ENCODE measurements at regions not wholly inside any gene's neighbourhood (a gene's known extent, or its start where the extent isn't known, plus 50 kb on each side); places are given as distances from the start of the nearest gene placed in this dataset.

GRCh38 chr18:1483385-1483784 lies 578.7 kb downstream of the ADCYAP1 start:
- DNase-seq = no peak
- Histone ChIP-seq H3K27me3 (replicated peaks; ENCODE audit: insufficient read depth, low read length) (no peaks in the 10 kb centered on the region), H3K4me1 (ENCODE audit: low read length) (no peaks in the 10 kb centered on the region), H3K9me3 (replicated peaks; ENCODE audit: insufficient read depth, low read length) (no peaks in the 10 kb centered on the region), H3K9me2 (replicated peaks; ENCODE audit: insufficient read depth, low read length) (no peaks in the 10 kb centered on the region), H4K20me1 (ENCODE audit: insufficient read depth, low read length) (no peaks in the 10 kb centered on the region), H3K9ac (ENCODE audit: low read length) (no peak overlapping the region), H3K27ac (ENCODE audit: low read length) (no peak overlapping the region), H3K4me3 (ENCODE audit: low read length) (no peak overlapping the region), H2AFZ (ENCODE audit: low read length) (no peak overlapping the region), H3F3A (ENCODE audit: insufficient read depth, low read length) (no peaks in the 10 kb centered on the region), H3K79me2 (ENCODE audit: low read length) (no peaks in the 10 kb centered on the region), H3K36me3 (replicated peaks; ENCODE audit: insufficient read depth, low read length) (no peaks in the 10 kb centered on the region), H3K4me2 (ENCODE audit: low read depth, low read length) (no peak overlapping the region)
- TF ChIP-seq CTCF (IDR thresholded peaks at IDR 0.05; ENCODE audit: low read length) (no peak), EZH2 (optimal IDR thresholded peaks at IDR 0.05; ENCODE audit: low read depth, low read length) (no peak), EZH2phosphoT487 (IDR thresholded peaks at IDR 0.05; ENCODE audit: low read length) (no peak)

GRCh38 chr18:1487457-1487856 lies 582.8 kb downstream of the ADCYAP1 start:
- H3K9ac ChIP-seq (ENCODE audit: low read length) = no peak overlapping the region
- H3K9me2 ChIP-seq (replicated peaks; ENCODE audit: insufficient read depth, low read length) = no peaks in the 10 kb centered on the region
- no peak overlapping the region for H3K4me2 ChIP-seq (ENCODE audit: low read depth, low read length)
- no peak for DNase-seq
- H4K20me1 ChIP-seq (ENCODE audit: insufficient read depth, low read length) = no peaks in the 10 kb centered on the region
- no peaks in the 10 kb centered on the region for H3K9me3 ChIP-seq (replicated peaks; ENCODE audit: insufficient read depth, low read length)
- H3K27ac ChIP-seq (ENCODE audit: low read length) = no peak overlapping the region
- no peaks in the 10 kb centered on the region for H3F3A ChIP-seq (ENCODE audit: insufficient read depth, low read length)
- no peaks in the 10 kb centered on the region for H3K4me1 ChIP-seq (ENCODE audit: low read length)
- H3K79me2 ChIP-seq (ENCODE audit: low read length) = no peaks in the 10 kb centered on the region
- no peak overlapping the region for H3K4me3 ChIP-seq (ENCODE audit: low read length)
- TF ChIP-seq CTCF (IDR thresholded peaks at IDR 0.05; ENCODE audit: low read length) = no peak
- no peak for TF ChIP-seq EZH2phosphoT487 (IDR thresholded peaks at IDR 0.05; ENCODE audit: low read length)
- no peak for TF ChIP-seq EZH2 (optimal IDR thresholded peaks at IDR 0.05; ENCODE audit: low read depth, low read length)
- no peaks in the 10 kb centered on the region for H3K36me3 ChIP-seq (replicated peaks; ENCODE audit: insufficient read depth, low read length)
- no peaks in the 10 kb centered on the region for H3K27me3 ChIP-seq (replicated peaks; ENCODE audit: insufficient read depth, low read length)
- H2AFZ ChIP-seq (ENCODE audit: low read length) = no peak overlapping the region

- H3K9me2 ChIP-seq (replicated peaks; ENCODE audit: insufficient read depth, low read length) = no peaks in the 10 kb centered on the region
- no peaks in the 10 kb centered on the region for H3F3A ChIP-seq (ENCODE audit: insufficient read depth, low read length)
- H3K79me2 ChIP-seq (ENCODE audit: low read length) = no peaks in the 10 kb centered on the region
- H3K27ac ChIP-seq (ENCODE audit: low read length) = no peak overlapping the region
- DNase-seq = no peak
- TF ChIP-seq EZH2phosphoT487 (IDR thresholded peaks at IDR 0.05; ENCODE audit: low read length) (no peak), EZH2 (optimal IDR thresholded peaks at IDR 0.05; ENCODE audit: low read depth, low read length) (no peak), CTCF (IDR thresholded peaks at IDR 0.05; ENCODE audit: low read length) (no peak)
- H3K27me3 ChIP-seq (replicated peaks; ENCODE audit: insufficient read depth, low read length) = no peaks in the 10 kb centered on the region
- no peaks in the 10 kb centered on the region for H3K4me1 ChIP-seq (ENCODE audit: low read length)
- no peak overlapping the region for H2AFZ ChIP-seq (ENCODE audit: low read length)
- no peaks in the 10 kb centered on the region for H3K9me3 ChIP-seq (replicated peaks; ENCODE audit: insufficient read depth, low read length)
- H3K4me3 ChIP-seq (ENCODE audit: low read length) = no peak overlapping the region
- H4K20me1 ChIP-seq (ENCODE audit: insufficient read depth, low read length) = no peaks in the 10 kb centered on the region
- no peak overlapping the region for H3K9ac ChIP-seq (ENCODE audit: low read length)
- no peak overlapping the region for H3K4me2 ChIP-seq (ENCODE audit: low read depth, low read length)
- H3K36me3 ChIP-seq (replicated peaks; ENCODE audit: insufficient read depth, low read length) = no peaks in the 10 kb centered on the region
These were observed 583.7 kb downstream of the ADCYAP1 start for GRCh38 chr18:1488394-1488793.
